IMR-90 (cell line): ENCODE measurements at regions not wholly inside any gene's neighbourhood (a gene's known extent, or its start where the extent isn't known, plus 50 kb on each side); places are given as distances from the start of the nearest gene placed in this dataset.

Experiments used
- ATAC-seq: fragments of 200-7000 bp; cut with Tn5 transposase; 2 replicates; pipeline ENCODE4 v1.9.1; 2020; ENCODE audit warnings: low read depth, mild to moderate bottlenecking, moderate library complexity
- BruUV-seq: library from RNA; stranded (reverse); fragments of 400-500 nt; replicated peaks from 2 replicates; lab custom pipeline; 2021; lab: Mats Ljungman, UMichigan
- CTCF ChIA-PET: fragments of 300-600 bp; formaldehyde crosslinking; extraction: SDS; loops from one replicate; lab custom pipeline; 2021; ENCODE audit warnings: antibody characterized with exemption; lab: Yijun Ruan, JAX
- POLR2A ChIA-PET: fragments of 300-600 bp; sonication (Branson Sonifier 250); formaldehyde crosslinking; loops from one replicate; lab custom pipeline; 2022; ENCODE audit warnings: antibody characterized with exemption; ENCODE audit not compliant: unreplicated experiment; lab: Charles Lee
- DNase-seq: peaks from one replicate; pipeline ENCODE4 v3.0.0; 2013
- H2AFZ ChIP-seq: replicated peaks from 2 replicates; pipeline ENCODE3; 2013; ENCODE audit warnings: low read length, mild to moderate bottlenecking; ENCODE audit not compliant: poor library complexity
- H2AK5ac ChIP-seq: 2 replicates; pipeline ENCODE4 v1.6.1; 2013; ENCODE audit warnings: low read depth, low read length, inconsistent platforms
- H2AK9ac ChIP-seq: replicated peaks from 2 replicates; pipeline ENCODE3; 2013; ENCODE audit warnings: mild to moderate bottlenecking, low read depth, low read length, moderate library complexity; ENCODE audit not compliant: poor library complexity
- H2BK120ac ChIP-seq: 2 replicates; pipeline ENCODE4 v1.6.1; 2013; ENCODE audit warnings: low read depth, low read length, inconsistent platforms
- H2BK15ac ChIP-seq: 3 replicates; pipeline ENCODE4 v1.6.1; 2013; ENCODE audit warnings: low read depth, low read length, inconsistent platforms
- H2BK20ac ChIP-seq: 2 replicates; pipeline ENCODE4 v1.6.1; 2013; ENCODE audit warnings: low read depth, mild to moderate bottlenecking, inconsistent platforms, low read length, moderate library complexity
- H2BK5ac ChIP-seq: 2 replicates; pipeline ENCODE4 v1.6.1; 2013; ENCODE audit warnings: mild to moderate bottlenecking, low read depth, low read length, inconsistent platforms; ENCODE audit not compliant: poor library complexity, severe bottlenecking
- H3K14ac ChIP-seq: replicated peaks from 2 replicates; pipeline ENCODE4 v1.6.1; 2013; ENCODE audit warnings: low read depth, low read length, inconsistent platforms
- H3K18ac ChIP-seq: 2 replicates; pipeline ENCODE4 v1.6.1; 2013; ENCODE audit warnings: low read depth, low read length, control low read depth
- H3K23ac ChIP-seq: 2 replicates; pipeline ENCODE4 v1.6.1; 2013; ENCODE audit warnings: low read depth, low read length, inconsistent platforms
- H3K27ac ChIP-seq: 2 replicates; pipeline ENCODE4 v1.5.1; 2013; ENCODE audit warnings: mild to moderate bottlenecking, control low read depth, low read length; ENCODE audit not compliant: insufficient read depth
- H3K27me3 ChIP-seq: 2 replicates; pipeline ENCODE4 v1.6.1; 2013; ENCODE audit warnings: low read length; ENCODE audit not compliant: control insufficient read depth, insufficient read depth
- H3K36me3 ChIP-seq: 2 replicates; pipeline ENCODE4 v1.6.1; 2013; ENCODE audit warnings: low read length, mixed read lengths; ENCODE audit not compliant: control insufficient read depth, insufficient read depth
- H3K4ac ChIP-seq: 2 replicates; pipeline ENCODE4 v1.6.1; 2013; ENCODE audit warnings: low read depth, low read length, inconsistent platforms
- H3K4me1 ChIP-seq: 2 replicates; pipeline ENCODE4 v1.6.1; 2013; ENCODE audit warnings: low read length, mixed read lengths; ENCODE audit not compliant: control insufficient read depth, insufficient read depth
- H3K4me2 ChIP-seq: 2 replicates; pipeline ENCODE4 v1.6.1; 2013; ENCODE audit warnings: low read depth, mild to moderate bottlenecking, control low read depth, low read length, moderate library complexity
- H3K4me3 ChIP-seq: 2 replicates; pipeline ENCODE4 v1.5.1; 2013; ENCODE audit warnings: low read depth, mild to moderate bottlenecking, control low read depth, low read length, moderate library complexity; ENCODE audit not compliant: insufficient read depth
- H3K56ac ChIP-seq: 2 replicates; pipeline ENCODE4 v1.6.1; 2013; ENCODE audit warnings: low read length, inconsistent platforms; ENCODE audit not compliant: insufficient read depth; ENCODE audit errors: extremely low read depth
- H3K79me1 ChIP-seq, 2 experiments: 2 replicates each; pipeline ENCODE4 v1.6.1; 2013; ENCODE audit warnings: low read length in 2 of 2, inconsistent platforms in 1 of 2, low read depth in 1 of 2
- H3K9ac ChIP-seq: 2 replicates; pipeline ENCODE4 v1.6.1; 2013; ENCODE audit warnings: low read depth, low read length, control low read depth
- H3K9me1 ChIP-seq: 2 replicates; pipeline ENCODE4 v1.6.1; 2013; ENCODE audit warnings: low read length, inconsistent platforms; ENCODE audit not compliant: insufficient read depth
- H3K9me3 ChIP-seq: 2 replicates; pipeline ENCODE4 v1.6.1; 2013; ENCODE audit warnings: low read length; ENCODE audit not compliant: control insufficient read depth, insufficient read depth
- H4K20me1 ChIP-seq: 2 replicates; pipeline ENCODE4 v1.6.1; 2013; ENCODE audit warnings: low read length, inconsistent platforms; ENCODE audit not compliant: insufficient read depth
- H4K5ac ChIP-seq: 2 replicates; pipeline ENCODE4 v1.6.1; 2013; ENCODE audit warnings: mild to moderate bottlenecking, low read depth, low read length, control low read depth
- H4K8ac ChIP-seq, 2 experiments: 2 replicates each; pipeline ENCODE4 v1.6.1; 2013; ENCODE audit warnings: low read depth in 2 of 2, low read length in 2 of 2, control low read depth in 1 of 2, inconsistent platforms in 1 of 2
- H4K91ac ChIP-seq: 2 replicates; pipeline ENCODE4 v1.6.1; 2013; ENCODE audit warnings: low read depth, low read length, inconsistent platforms; ENCODE audit not compliant: insufficient read depth
- CHD1 ChIP-seq: IDR thresholded peaks from 2 replicates; pipeline ENCODE4 v1.6.1; 2012; ENCODE audit warnings: low read depth, low read length, improper control_type of control experiment
- ELK1 ChIP-seq: fragments of 150-350 bp; IDR thresholded peaks from 2 replicates; pipeline ENCODE4 v1.6.1; 2016; ENCODE audit warnings: low read depth, mild to moderate bottlenecking, low read length, moderate library complexity, borderline replicate concordance
- RFX5 ChIP-seq: IDR thresholded peaks from 2 replicates; pipeline ENCODE4 v1.8.0; 2012; ENCODE audit warnings: low read depth, mild to moderate bottlenecking, low read length, moderate library complexity
- SMC3 ChIP-seq: fragments of 150-350 bp; IDR thresholded peaks from 2 replicates; pipeline ENCODE4 v1.6.1; 2016; ENCODE audit warnings: low read depth, mild to moderate bottlenecking, antibody characterized with exemption, low read length, moderate library complexity
- WGBS, 2 experiments: methylation state at CpG; one replicate each; pipeline versions ENCODE4 v1.1.5 to v1.1.7; 2013; ENCODE audit warnings: missing lambda C conversion rate in 2 of 2; ENCODE audit not compliant: insufficient read length in 1 of 2; ENCODE audit errors: extremely low coverage in 2 of 2; 5-methylcytosine and 5-hydroxymethylcytosine counted together
- dilution Hi-C: fragments of 300-500 bp; cut with HindIII; formaldehyde crosslinking; loops from one replicate; pipeline ENCODE4 v1.14.3; 2018; ENCODE audit warnings: low sequenced_read_pairs; ENCODE audit not compliant: unreplicated experiment
- in situ Hi-C: fragments of 300-500 bp; cut with MboI; formaldehyde crosslinking; loops from 3 replicates; pipeline ENCODE4 v1.14.3; 2019; ENCODE audit warnings: low sequenced_read_pairs, inconsistent platforms, mixed read lengths
- intact Hi-C: fragments of 100-400 bp; cut with micrococcal nuclease; formaldehyde crosslinking; loops from 2 replicates; pipeline ENCODE4 v1.10.0; 2022

GRCh38 chr17:14619821-14620220 is 318.9 kb downstream of the HS3ST3B1 start:
- no peak overlapping the region for H3K4me3 ChIP-seq
- H2BK20ac ChIP-seq, result no peak overlapping the region
- H2BK5ac ChIP-seq, result no peak overlapping the region
- H3K27ac ChIP-seq, result no peak overlapping the region
- no peaks in the 10 kb centered on the region for H3K36me3 ChIP-seq
- no peak overlapping the region for H3K4ac ChIP-seq
- CTCF ChIA-PET, result interaction anchor here (0.7 kb wide), 1 partner anchor 1061 kb away, joined by 3 read pairs; no protein-coding TSS in a partner anchor
- H2AK9ac ChIP-seq, result no peak overlapping the region
- no peak overlapping the region for H3K18ac ChIP-seq
- no peak overlapping the region for H2AFZ ChIP-seq
- intact Hi-C loops (no loop called here), dilution Hi-C loops (no loop called here), in situ Hi-C loops (no loop called here)
- no peaks in the 10 kb centered on the region for H3K9me1 ChIP-seq
- H3K4me1 ChIP-seq, result no peaks in the 10 kb centered on the region
- DNase-seq, result no peak
- H3K23ac ChIP-seq, result no peak overlapping the region
- H3K4me2 ChIP-seq, result no peak overlapping the region
- no peak overlapping the region for H4K5ac ChIP-seq
- no peaks in the 10 kb centered on the region for H4K20me1 ChIP-seq
- H3K27me3 ChIP-seq, result no peaks in the 10 kb centered on the region; the same call in 1 of the 2 replicates
- H3K9me3 ChIP-seq, result no peaks in the 10 kb centered on the region
- no CpG with 5 or more reads among the region's 4 CpGs for WGBS, 2 experiments
- H3K9ac ChIP-seq, result no peak overlapping the region
- POLR2A ChIA-PET, result no interaction called here
- H2AK5ac ChIP-seq, result no peak overlapping the region
- no peak overlapping the region for H3K56ac ChIP-seq
- no peak overlapping the region for H2BK15ac ChIP-seq
- no peak overlapping the region for H4K91ac ChIP-seq
- H4K8ac ChIP-seq, result no peak overlapping the region
- H3K14ac ChIP-seq, result no peak overlapping the region
- BruUV-seq, result no TSS peak
- TF ChIP-seq RFX5, result no peak
- TF ChIP-seq ELK1, result no peak
- TF ChIP-seq SMC3, result no peak
- TF ChIP-seq CHD1, result no peak
- H2BK120ac ChIP-seq, result no peak overlapping the region
- ATAC-seq, result no peak
- H3K79me1 ChIP-seq, result no peaks in the 10 kb centered on the region
